OCI-LY1 (cell line): ENCODE measurements at regions not wholly inside any gene's neighbourhood (a gene's known extent, or its start where the extent isn't known, plus 50 kb on each side); places are given as distances from the start of the nearest gene placed in this dataset.

Experiments used
- EZH2 ChIP-seq: fragments of 200-600 bp; sonication (generic), shearing (Covaris generic); IDR thresholded peaks from 2 replicates; pipeline ENCODE4 v1.8.0; 2017; ENCODE audit warnings: borderline replicate concordance, mixed run types, mild to moderate bottlenecking, antibody characterized with exemption, low read length, moderate library complexity, mixed read lengths
- TF ChIP-seq, protein P1 (sequence below): fragments of 200-600 bp; sonication (generic), shearing (Covaris generic); IDR thresholded peaks from 2 replicates; pipeline ENCODE4 v1.5.1; 2017; ENCODE audit warnings: mild to moderate bottlenecking, antibody characterized with exemption, low read length, moderate library complexity, mixed read lengths

DNA sequence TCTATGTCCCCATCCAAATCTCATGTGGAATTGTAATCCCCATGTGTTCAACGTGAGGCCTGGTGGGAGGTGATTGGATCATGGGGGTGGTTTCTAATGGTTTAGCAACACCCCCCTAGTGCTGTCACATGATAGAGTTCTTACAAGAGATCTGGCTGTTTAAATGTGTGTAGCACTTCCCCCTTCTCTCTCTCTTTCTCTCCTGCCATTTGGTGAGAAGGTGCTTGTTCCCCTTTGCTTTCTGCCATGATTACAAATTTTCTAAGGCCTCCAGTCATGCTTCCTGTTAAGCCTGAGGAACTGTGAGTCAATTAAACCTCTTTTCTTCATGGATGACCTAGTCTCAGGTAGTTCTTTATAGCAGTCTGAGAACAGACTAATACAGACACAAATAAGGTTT is 165.4 kb downstream of the OGFRL1 start:
- TF ChIP-seq, protein P1, sequence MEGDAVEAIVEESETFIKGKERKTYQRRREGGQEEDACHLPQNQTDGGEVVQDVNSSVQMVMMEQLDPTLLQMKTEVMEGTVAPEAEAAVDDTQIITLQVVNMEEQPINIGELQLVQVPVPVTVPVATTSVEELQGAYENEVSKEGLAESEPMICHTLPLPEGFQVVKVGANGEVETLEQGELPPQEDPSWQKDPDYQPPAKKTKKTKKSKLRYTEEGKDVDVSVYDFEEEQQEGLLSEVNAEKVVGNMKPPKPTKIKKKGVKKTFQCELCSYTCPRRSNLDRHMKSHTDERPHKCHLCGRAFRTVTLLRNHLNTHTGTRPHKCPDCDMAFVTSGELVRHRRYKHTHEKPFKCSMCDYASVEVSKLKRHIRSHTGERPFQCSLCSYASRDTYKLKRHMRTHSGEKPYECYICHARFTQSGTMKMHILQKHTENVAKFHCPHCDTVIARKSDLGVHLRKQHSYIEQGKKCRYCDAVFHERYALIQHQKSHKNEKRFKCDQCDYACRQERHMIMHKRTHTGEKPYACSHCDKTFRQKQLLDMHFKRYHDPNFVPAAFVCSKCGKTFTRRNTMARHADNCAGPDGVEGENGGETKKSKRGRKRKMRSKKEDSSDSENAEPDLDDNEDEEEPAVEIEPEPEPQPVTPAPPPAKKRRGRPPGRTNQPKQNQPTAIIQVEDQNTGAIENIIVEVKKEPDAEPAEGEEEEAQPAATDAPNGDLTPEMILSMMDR: no peak
- no peak for TF ChIP-seq EZH2
